Kidney tubule cell (primary cell): ENCODE measurements at regions not wholly inside any gene's neighbourhood (a gene's known extent, or its start where the extent isn't known, plus 50 kb on each side); places are given as distances from the start of the nearest gene placed in this dataset.

Source experiments
- DNase-seq: peaks from one replicate; pipeline ENCODE4 v3.0.0-alpha.2; 2018; ENCODE audit warnings: low spot score

DNA sequence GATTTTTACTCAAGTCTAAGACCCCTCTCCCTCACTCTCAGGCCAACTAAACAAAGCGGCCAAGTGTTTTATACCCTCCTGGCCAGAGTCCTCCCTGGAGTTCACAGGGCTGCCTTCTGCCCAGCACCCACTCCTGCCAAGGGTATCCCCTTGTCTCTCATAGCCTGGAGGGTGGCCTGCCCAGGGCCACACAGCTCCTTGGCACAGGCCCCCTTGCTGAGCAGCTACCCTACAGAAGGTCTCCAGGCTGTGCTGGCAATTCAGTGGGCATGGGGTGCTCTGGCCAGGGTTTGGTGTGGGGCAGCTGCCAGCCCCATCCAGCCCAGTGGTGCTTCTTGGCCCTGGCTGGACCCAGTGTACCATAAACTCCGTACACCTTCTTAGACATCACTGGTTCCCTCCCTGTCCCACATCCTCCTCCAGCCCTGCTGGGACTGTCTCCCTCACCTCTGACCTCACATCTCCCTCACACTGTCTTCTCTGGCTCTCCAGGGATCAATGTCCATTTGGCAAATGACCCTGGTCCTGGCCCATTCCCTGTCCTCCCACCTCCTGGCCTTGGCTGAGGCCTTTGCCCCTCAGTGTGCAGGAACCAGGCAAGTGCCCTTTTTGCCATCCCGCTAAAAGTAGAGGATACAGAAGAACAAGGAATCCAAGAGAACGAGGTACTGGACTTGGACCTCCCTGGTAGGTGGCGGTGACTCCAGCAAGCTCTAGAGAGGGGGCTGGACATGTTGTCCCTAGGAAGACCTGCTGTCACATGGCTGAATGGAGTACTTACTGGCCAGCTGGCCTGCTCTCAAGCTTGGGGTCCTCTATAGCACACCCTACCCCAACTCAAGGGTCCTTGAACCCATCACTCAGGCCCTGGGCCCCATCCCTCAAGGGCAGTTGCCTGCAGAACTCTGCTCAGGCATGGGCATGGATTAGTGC lies 50.0 kb upstream of the TRPM1 start:
- no peak for DNase-seq

GRCh38 chr15:31153531-31153930 lies 52.0 kb upstream of the TRPM1 start:
- no peak for DNase-seq

DNA sequence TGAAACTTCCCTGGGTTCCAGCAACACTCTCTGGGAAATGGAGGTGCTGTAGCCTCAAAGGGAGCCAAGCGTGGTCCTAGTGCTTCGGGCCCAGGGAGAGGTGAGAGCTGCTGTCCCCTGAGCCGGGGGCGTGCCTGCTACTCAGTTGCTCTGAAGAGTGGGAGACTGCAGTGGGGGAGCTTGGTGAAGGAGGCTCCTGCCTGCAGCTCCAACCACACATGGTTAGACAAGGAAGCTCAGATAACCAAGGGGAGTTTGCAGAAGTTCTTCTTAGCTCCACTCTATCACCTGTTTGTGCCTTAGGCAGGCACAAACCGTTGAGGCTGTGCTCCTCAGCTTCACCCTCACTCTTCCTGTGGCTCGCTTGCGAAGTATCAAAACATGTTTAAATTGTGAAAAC lies 53.6 kb upstream of the TRPM1 start:
- DNase-seq = no peak

DNA sequence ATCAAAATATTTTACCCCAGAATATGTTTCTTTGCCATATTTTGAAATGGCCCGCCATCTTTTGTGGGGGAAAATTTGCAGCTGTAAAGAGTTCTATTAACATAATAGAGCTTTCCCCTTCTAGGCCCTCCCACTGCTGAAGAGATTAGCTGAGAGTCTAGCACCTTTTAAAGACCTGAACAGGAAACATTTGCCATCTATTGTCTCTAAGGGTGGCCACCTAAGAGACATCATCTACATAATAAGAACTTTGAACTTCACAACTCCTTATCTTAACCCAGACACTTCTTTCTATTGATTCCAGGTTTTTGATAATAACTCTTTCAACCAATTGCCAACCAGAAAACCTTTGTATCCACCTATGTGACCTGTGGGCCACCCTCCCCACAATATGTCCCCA lies 54.7 kb upstream of the TRPM1 start:
- DNase-seq = no peak

GRCh38 chr15:31156808-31157207 lies 55.3 kb upstream of the TRPM1 start:
- DNase-seq = no peak

- no peak for DNase-seq
Observed at GRCh38 chr15:31157644-31158069, 56.1 kb upstream of the TRPM1 start.

- no peak for DNase-seq
Observed at GRCh38 chr15:31158858-31159569, 57.5 kb upstream of the TRPM1 start.

DNA sequence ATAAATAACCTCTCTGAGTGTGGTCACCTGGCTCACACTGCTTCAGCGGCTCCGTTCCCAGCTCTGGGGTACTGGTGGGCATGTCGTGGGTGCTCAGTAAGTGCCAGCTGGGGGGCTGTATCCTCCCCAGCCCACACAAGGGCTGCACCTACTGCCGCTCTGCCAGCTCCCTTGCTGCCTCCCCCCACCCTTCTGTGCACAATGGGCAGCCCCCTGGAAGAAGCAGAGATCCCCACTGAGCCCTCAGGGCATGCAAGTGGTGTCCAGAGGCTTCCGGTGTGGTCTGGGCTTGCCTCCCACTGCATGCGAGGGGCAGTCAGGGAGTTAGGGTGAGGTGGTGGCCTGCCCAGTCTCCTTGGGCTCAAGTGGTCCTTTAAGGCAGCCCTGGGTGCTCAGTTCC lies 58.3 kb upstream of the TRPM1 start:
- no peak for DNase-seq

DNA sequence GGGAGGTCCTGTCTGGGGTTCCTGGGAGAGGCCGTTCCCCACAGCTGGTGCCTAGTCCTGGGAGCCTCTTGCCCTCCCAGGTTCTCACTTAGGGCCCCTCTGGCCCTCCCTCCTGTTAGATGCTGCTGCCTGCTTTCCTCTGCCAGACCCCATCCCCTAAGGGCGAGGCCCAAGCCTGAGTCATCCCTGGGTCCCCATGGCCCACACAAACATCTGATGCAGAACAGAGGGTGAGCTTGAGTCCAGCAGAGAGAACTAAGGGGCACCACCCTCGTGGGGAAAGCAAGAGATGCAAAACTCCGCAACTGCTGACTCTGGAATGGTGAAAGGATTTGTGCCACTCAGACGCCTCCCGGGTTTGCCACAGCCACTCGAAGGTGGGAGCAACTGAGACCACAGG lies 58.8 kb upstream of the TRPM1 start:
- DNase-seq = no peak

- no peak for DNase-seq
Observed at GRCh38 chr15:31160740-31161495, 59.4 kb upstream of the TRPM1 start.

DNA sequence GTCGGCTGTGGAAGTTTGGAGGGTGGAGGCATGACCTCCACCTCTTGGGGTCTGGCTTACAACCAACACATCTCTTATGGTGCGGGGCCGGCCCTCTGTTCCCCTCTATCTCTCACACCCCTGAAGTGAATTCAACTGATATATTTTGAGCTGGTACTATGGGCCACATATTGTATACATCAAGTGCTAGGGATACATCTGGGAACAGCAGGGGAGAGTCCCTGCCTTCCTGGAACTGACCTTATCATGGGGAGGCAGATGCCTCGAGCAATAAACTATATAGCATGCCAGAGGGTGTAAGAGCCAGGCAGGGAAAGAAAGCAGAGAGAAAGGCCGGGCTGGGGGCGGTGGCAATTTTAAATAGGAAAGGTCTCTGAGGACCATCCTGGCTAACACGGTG lies 60.4 kb upstream of the TRPM1 start:
- DNase-seq = no peak

- DNase-seq = no peak
Observed at GRCh38 chr15:31162721-31163510, 61.4 kb upstream of the TRPM1 start.

DNA sequence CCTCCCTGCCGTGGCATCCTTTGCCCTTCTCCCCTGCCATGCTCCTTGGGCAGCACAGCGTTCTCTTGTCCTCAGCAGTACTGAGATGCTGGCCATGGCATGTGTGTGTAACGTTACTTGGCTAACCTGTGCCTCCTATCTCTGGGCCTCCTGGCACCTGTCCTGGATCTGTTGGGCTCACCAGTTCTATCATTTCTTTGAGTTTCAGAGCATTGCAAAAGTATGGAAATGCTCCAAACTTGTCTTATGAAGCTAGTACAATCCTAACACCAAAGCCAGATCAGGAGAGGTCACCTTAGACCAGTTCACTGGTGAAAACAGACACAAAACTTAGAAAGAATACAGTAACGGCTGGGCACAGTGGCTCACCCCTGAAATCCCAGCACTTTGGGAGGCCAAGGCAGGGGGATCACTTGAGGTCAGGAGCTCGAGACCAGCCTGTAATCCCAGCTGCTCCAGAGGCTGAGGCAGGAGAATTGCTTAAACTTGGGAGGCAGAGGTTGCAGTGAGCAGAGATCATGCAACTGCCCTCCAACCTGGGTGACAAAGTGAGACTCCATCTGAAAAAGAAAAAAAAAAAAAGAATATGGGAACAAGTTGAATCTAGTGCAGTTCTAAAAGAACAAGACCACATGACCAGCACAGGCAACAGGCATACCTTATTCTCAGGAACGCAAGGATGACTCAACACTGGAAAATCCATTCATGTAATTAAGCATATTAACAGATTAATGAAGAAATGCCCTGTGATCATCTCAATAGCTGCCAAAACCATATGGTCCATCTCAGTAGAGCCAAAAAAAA lies 62.4 kb upstream of the TRPM1 start:
- peak; percentile 69 for DNase-seq

DNA sequence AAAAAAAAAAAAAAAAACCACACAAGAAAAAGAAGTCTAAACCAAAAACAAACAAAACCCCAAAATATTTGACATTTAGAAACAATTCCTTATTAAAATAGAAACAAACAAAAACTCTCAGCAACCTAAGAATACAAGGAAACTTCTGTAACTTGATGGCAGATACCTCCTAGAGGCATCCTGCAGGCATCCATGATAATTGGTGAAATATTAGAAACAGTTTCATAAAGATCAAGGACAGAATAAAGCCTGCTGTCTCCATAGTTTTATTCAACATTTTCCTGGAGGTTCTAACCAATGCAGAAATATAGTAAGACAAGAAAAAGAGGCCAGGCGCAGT lies 63.0 kb upstream of the TRPM1 start:
- no peak for DNase-seq

- no peak for DNase-seq
Observed at GRCh38 chr15:31169558-31169957, 68.0 kb upstream of the TRPM1 start.

DNA sequence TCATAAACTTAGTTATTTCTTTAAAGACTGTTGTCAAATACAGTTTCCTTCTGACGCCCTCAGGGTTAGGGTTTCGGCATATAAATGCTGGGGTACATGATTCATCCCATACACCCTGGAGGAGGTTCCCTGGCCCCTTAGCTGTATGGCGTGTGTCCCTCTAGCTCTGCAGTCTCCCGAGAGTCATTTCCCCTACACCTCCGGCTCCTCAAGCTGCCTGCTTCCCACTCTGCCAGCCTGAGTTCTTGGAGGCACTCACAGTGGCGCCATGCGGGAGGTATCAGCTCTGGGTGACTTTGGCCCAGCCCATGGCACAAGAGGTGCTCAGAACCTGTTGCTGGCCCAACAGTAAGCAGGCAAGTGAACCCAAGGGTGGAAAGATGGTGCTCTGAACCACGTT lies 70.2 kb upstream of the TRPM1 start:
- DNase-seq = no peak

DNA sequence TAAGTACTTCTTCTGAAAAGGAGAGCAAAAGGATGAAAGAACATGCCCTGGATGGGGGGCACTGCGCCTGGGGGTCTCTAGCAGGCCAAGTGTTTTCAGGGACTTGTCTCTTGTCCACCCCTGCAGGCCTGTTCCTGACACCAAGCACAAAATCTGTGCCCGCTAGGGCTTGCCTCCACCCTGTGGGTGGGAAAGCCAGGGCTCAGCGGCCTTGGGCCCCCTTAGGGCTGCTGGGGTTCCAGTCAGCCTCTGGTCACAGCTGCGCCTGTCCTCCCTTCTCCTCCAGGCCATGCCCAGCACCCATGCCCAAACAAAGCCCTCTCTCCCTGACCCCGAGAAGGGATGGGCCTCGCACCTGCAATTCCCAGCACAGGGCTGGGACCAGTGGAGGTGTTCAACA lies 71.1 kb upstream of the TRPM1 start:
- no peak for DNase-seq

GRCh38 chr15:31173790-31174450 lies 72.4 kb upstream of the TRPM1 start:
- DNase-seq = no peak

GRCh38 chr15:31175484-31175883 lies 74.0 kb upstream of the TRPM1 start:
- no peak for DNase-seq

DNA sequence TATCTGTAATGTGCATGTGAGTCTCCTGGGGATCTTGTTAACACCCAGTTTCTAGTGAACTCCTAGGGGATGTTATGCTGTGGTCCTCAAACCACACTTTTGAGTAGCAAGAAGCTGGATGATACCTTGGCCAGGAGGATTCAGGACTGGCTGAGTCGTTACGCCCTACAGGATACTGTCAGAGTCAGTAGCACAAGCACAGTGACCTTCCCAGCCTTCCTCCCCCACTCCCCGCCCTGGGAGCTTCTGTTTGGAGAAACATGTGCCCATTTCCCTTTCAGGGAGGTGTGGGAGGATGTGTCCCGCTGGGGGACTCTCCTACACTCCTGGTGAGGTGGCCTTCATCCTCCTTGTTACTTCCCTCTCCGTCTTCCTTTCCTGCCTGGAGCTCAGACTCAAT lies 76.4 kb upstream of the TRPM1 start:
- DNase-seq = no peak

DNA sequence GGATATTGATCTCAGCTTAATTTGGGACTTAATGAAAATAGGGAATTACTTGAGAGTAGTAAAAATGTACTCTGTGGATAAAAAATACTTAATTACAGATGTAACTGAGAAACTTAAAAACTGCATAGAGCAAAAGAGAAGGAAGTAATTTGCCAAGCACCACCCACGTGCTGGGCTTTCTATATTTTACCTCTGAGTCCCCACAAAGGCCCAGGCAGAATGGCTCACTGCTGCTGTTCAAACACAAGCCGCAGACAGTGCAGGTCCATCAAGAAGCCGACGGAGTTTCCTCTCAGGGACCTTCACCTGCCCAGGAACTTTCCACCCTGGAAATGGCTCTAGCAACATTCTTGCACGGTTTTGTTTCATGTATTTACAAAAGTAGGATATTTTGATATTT lies 77.2 kb upstream of the TRPM1 start:
- DNase-seq = no peak
